Amniotic epithelial cell (primary cell): ENCODE measurements at regions not wholly inside any gene's neighbourhood (a gene's known extent, or its start where the extent isn't known, plus 50 kb on each side); places are given as distances from the start of the nearest gene placed in this dataset.
A peak's percentile ranks its signal among the peaks of the same experiment; 100 is the strongest.
"Not testable (repeated sequence)": the region's sequence is repeated elsewhere in the genome, so short reads cannot be mapped to it uniquely, and the experiment has no call there.

Source experiments
- DNase-seq: peaks from one replicate; pipeline ENCODE4 v3.0.0-alpha.2; 2010; ENCODE audit warnings: low read depth

DNA sequence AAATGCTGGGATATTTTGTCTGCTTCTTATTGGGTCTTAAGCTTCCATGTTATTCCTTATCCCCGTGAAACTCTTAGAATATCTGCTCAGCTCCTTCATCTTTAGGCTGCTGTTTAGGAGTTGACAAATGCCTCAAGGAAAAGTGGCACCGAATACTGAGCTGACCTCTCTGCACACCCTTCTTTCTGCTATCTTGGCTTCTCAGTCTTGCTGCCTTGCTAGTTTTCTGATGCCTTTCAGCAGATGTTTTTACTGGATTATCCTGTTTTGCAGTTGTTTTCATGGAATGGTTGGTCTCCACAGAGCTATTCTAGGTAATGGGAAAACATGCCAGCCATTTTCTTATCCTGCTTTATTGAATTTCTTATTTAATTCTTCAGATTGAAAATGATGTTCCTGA, 86.3 kb downstream of the GYPE start:
- DNase-seq = no peak

DNA sequence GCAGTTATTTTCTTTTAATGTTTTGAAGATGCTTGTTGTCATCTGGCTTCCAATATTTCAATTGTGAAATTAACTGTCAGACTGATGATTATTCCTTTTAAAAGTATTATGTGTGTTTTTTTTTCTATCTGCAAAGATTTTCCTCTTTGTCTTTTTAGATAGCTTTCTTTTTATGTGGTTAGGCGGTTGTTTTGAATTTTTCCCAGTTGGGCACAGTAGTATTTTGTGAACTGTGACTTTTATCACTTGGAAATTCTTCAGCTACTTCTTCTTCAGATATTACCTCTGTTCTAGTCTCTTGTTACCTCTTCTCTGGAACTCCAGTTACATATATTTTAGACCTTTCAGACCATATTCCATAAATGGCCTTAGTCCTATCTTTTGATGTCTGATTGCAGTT, 87.5 kb downstream of the GYPE start:
- DNase-seq = not testable (repeated sequence)

DNA sequence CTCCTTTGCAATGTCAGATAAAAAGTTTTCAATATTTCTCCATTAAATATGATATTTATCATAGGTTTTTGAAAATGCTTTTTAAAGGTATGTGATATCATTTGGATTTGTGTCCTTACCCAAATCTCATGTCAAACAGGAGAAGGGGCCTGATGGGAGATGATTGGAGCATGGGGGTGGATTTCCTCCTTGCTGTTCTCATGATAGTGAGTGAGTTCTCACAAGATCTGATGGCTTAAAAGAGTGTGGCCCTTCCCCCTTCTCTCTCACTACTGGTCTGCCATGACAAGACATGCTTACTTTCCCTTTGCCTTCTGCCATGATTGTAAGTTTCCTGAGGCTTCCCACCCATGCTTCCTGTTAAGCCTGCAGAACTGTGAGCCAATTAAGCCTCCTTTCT, 90.0 kb downstream of the GYPE start:
- DNase-seq = not testable (repeated sequence)

DNA sequence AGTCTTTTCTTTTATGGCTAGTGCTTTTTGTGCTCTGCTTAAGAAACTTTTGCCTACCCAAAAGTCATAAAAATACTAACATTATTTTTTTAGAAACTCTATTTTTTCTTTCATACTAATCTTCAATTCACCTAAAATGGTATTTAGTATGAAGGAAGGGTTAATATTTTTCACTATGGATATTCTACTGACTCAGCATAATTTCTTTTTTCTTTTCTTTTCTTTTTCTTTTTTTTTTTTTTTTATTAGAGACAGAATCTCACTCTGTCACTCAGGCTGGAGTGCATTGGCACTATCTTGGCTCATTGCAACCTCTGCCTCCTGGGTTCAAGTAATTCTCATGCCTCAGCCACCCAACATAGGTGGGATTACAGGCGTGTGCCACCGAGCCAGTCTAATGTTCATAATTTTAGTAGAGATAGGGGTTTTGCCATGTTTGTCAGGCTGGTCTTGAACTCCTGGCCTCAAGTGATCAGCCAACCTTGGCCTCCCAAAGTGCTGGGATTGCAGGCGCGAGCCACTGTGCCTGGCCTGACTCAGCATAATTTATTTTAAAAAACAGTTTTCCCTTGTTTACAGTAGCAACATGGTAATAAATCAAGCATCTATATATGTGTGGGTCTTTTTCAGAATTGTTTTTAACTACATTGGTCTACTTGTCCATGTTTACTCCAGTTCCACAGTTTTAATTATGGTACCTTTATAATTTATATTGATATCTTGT, 91.8 kb downstream of the GYPE start:
- DNase-seq = not testable (repeated sequence)

DNA sequence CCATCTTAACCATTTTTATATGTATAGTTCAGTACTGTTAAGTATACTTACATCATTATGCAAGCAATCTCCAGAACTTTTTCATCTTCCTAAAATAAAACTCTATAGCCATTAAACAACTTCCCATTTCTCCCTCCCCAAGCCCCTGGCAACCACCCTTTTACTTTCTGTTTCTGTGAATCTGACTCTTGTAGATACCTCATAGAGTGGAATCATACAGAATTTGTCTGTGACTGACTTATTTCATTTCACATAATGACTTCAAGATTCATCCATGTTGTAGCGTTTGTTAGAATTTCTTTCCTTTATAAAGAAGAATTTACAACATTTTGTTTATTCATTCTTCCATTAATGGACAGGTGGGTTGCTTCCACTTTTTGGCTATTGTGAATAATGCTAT, 91.2 kb upstream of the FREM3 start:
- not testable (repeated sequence) for DNase-seq

DNA sequence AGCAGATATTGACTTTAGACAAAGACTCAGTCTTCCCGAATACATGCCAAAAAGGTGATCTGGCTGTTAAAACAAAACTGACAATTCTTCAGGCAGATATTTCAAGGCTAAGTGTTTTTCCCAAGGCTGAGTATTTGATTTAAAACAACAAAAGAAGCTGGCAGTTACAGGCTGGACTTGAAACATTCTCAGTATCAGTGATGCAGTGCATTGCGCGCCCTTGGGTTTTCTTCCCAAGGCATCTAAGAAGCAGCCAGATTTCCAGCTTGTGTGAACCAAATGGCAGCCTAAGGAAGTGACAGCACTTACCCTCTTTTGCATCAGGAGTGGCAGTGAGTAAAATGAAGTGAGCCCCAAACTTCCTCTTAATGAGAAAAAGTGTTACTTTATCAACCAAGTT, 90.0 kb upstream of the FREM3 start:
- not testable (repeated sequence) for DNase-seq

DNA sequence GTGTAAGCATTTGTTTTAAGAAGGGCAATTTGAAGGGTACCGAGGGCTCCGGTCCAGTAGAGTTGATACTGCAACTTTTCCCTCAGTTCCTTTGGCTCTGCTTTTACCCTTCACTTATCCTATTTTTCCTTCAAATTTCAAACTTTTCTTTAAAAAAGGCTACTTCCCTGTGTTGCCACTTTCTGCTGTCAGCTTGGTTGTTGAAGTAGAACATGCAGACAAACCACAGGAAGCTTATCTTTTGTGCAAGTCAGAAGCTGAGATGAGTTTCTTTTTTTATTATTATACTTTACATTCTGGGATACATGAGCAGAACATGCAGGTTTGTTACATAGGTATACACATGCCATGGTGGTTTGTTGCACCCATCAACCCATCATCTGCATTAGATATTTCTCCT, 89.1 kb upstream of the FREM3 start:
- DNase-seq = not testable (repeated sequence)

DNA sequence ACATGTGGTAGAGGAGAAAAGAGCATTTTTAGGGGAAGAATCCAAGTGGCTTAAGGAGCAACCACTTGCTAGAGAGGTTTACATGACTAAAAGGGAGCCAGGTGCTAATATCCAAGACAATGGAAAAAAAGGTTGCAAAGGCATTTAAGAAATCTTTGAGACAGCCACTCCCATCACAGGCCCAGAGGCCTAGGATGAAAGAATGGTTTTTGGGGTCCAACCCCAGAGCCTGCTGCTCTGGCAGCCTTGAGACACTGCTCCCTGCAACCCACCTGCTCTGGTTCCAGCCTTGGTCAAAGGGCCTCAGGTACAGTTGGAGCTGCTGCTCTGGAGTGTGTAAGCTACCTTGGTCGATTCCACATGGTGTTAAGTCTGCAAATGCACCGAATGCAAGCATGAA, 84.1 kb upstream of the FREM3 start:
- DNase-seq = no peak

DNA sequence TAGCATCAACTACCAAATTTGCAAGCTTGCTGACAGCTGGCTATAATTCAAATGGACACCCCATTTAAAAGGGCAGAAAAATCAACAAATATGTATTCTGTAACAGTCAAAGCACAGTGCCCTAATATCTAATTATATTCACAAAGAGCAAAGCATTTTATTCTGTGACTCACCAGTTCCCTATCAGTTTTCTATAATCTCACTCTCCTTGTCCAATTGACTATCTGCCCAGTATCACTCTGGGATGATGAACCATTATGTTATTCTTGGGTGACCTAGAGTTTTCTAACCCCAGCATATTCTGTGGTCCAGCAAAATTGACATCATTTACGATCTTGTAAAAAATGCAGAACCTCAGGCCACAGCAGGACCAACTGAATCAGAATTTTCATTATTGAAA, 82.0 kb upstream of the FREM3 start:
- DNase-seq = no peak

DNA sequence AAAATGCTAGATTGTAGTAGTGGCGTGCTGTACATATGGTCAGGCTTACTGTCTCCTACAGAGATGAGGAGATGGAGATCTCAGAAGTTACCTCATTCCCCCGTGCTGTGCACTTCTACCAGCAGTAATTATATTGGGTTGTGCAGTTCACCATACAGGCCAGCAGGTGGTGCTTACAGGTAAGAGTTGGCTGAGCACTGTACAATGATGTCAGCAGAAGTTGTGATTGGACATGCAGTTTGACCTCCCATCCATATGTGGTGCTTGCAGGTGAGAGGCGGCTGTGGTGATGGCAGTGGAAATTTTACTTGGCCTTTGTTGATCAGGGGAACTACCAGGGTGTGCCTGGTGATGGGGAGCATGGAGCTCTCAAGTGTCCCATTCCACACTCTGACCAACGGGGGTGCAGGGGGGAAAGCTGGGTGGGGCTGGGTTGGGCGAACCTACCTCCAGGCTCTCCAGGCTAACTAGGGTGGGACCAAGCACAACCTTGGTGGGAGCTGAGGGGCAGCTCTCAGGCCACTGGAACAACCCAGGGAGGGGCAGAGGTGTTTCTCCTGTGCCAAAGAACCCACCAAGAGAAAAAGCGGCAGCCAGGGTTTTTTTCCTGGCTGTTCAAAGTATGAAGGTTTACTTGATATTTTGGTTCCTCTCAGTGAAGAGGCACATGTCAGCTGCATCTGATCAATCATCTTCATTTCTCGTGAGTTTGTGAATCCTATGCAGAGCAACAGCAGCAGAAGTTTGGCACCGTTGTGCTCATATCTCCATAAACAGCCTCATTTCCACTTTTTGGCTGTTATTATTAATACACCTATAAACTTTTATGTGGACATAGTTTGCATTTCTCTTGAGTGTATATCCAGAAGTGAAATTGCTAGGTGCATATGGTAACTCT, 73.8 kb upstream of the FREM3 start:
- peak; percentile 48 for DNase-seq

DNA sequence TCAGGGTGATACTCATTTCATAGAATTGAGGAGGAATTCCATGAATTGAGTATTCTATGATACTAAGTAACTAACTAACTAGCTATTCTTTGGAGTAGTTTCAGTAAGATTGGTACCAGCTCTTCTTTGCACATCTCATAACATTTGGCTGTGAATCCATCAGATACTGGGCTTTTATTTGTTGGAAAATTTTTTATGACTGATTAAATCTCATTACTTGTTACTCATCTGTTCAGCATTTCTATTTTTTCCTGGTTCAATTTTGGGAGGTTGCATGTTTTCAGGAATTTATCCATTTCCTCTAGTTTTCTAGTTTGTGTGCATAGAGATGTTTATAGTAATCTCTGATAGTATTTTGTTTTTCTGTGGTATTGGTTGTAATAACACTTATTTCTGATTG, 70.8 kb upstream of the FREM3 start:
- no peak for DNase-seq

DNA sequence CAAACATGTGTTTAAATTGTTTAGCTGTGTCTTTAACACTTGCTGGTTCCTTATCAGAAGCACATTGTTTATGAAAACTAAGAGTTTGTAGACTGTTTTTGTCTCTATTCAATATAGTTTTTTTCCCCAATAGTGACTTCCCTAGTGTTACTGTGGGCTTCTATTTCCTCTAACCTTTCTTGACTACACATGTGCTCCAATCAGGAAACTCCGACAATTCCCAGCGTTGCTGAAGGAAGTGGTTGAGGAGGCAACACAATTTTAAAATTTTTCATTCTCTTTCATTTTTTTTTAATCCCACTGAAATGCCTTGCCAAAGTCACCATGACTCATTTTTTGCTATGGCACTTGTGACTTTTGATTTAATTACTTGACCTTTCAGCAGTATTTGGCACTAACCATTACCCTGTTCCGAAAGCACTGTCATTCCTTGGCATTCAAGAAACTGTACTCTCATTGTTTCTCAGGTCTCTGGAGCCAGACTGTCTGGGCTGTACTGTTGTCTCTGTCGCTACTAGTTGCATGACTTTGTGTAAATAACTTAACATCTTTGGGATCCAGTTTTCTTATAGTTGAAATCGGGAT, 67.6 kb upstream of the FREM3 start:
- DNase-seq = no peak

DNA sequence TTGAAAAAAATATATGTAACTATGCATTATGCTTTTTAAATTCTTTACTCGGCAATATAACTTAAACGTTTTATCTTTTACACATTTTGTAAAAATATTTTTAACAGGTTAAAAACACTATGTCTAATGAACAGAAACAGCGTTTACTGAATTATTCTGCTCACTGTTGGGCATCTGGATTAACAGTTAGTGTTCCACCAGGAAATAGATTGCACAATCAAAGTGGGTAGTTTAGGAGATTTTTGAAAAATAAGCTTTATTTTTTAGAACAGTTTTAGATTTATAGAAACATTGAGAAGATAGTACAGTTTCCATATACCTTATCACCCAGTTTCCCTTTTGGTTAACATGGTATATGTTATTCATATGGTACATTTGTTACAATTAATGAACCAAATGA, 63.1 kb upstream of the FREM3 start:
- DNase-seq = no peak

DNA sequence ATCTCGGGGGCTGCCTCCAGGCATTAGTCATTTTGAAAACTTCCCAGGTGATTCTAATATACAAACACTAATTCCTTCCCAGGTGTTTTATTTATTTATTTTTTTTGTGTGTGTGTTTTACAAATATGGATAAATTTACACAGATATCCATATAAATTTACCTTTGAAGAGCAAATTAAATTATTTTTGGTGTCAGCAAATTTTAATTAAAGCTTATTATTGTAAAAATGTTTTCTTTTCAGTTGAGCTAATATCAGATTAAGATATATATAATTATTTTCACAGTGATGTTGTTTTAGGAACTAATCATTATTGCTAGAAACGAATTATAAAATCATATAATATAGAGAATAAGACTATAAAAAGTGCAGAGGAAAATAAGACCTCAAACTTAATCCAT, 62.0 kb upstream of the FREM3 start:
- DNase-seq = no peak
